Hematopoietic multipotent progenitor cell treated with erythropoietin and hydrocortisone succinate and interleukin-3 and kit ligand, for 4 days (in vitro differentiated cells): ENCODE measurements at regions not wholly inside any gene's neighbourhood (a gene's known extent, or its start where the extent isn't known, plus 50 kb on each side); places are given as distances from the start of the nearest gene placed in this dataset.
"Not testable (repeated sequence)": the region's sequence is repeated elsewhere in the genome, so short reads cannot be mapped to it uniquely, and the experiment has no call there.

Source experiments
- DNase-seq: peaks from one replicate; pipeline ENCODE4 v3.0.0-alpha.2; 2015

DNA sequence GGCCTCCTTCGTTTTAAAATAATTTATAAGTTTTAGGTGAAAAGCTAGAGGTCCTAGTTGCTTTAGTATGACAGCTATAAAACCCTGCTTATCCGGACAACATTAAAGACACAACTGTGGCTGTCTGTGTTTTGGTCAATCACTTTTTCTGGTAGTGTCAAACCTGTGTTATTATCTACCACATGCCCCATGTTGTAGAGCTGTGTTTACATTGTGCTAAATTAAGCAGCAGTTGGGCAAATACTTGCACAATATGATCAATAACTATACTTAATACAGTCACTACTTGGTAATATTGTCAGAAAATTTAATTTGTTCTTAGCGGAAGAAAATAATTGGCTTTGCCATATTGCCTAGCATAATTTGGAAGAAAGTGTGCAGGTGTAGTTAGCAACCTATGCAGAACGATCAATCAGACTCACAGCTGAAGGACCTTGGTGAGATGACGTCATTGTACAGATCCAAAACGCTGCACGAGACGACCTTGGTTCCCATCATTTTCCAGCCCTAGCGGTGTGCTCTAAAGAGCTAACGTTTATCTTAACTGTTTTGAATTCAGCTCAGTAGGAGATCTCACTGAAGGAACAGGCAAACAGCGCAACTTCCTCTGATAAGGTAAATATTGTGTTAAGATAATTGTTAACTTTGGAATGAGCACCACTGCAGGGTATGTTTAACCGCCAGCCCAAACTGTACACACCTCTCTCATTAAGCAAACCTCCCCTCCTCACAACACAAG lies 476.6 kb downstream of the IRS2 start:
- DNase-seq, result no peak

GRCh38 chr13:109307027-109307426 lies 479.4 kb downstream of the IRS2 start:
- no peak for DNase-seq

DNA sequence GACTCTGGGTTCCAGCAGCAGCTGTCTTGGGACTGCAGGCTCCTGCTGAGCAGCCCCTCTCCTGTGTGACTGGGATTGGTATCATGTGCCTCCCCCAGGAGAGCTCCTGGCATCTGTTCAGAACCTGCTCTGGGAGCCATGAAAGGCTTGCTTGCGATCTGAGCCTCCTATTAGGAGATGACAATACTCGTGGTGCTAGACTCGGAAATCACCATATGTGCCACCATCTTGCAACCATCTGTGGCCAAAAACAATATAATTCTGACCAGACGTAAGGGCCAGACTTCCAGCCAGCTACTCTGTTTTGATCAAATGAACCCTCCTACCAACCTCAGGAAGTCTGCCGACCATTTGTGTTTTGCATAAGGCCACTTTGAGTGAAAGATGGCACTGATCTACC lies 484.7 kb downstream of the IRS2 start:
- no peak for DNase-seq

- DNase-seq, result no peak
Measured at GRCh38 chr13:109301276-109301675, 485.1 kb downstream of the IRS2 start.

DNA sequence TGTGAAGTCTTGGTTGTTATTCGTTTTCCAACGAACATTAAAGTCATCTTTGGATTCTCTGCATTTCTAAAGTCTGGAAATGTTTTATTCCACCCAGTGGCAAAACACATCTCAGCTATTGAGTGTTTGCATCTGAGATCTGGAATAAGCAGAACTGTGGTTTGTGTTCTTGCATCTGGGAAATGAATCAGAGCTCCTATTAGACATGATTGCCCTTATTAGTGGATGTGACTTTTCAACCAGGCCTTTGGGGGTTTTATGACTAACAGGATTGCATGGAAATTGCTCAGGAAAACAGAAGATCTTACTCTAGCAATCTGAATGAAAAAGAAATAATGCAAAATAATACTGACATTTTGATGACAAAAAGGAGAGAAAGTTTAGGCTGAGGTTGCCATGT lies 488.8 kb downstream of the IRS2 start:
- DNase-seq, result no peak

DNA sequence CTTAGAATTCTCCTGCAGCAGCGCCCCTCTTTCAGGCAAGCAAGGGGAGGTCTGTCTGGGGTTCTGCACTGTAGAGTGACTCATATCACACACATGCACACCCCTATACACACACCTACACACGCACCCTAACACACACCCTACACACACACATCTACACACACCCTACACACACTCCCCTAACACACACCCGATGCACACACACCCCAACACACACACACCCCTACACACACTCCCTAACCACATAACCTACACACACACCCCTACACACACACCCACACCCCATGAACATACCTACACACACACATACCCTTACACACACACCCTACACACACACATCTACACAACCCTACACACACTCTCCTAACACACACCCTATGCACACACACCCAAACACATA lies 493.2 kb downstream of the IRS2 start:
- DNase-seq, result no peak

- DNase-seq, result no peak
Measured at GRCh38 chr13:109288151-109288709, 498.2 kb downstream of the IRS2 start.

DNA sequence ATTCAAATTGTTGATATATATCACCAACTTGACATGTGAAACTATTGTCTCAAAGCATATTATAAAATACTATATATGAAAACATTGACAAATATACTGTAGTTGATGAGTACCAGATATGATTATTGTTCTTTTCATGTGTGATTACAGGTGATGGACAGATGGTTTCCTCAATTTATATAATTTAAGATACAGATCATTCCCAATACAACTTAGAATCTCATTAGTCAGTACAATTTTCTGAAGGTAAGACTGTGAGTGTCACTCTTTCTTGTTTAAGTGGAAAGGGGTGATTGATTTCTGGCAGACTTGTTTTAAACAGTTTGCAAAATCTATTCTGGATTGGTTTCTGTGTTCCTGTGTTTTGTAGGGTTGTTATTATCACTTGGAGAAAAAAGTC lies 498.8 kb downstream of the IRS2 start:
- no peak for DNase-seq

GRCh38 chr13:109285586-109285985 lies 500.8 kb downstream of the IRS2 start:
- no peak for DNase-seq

- DNase-seq, result no peak
Measured at GRCh38 chr13:109281903-109282635, 504.3 kb downstream of the IRS2 start.

- DNase-seq, result no peak
Measured at GRCh38 chr13:109281017-109281902, 505.1 kb downstream of the IRS2 start.

DNA sequence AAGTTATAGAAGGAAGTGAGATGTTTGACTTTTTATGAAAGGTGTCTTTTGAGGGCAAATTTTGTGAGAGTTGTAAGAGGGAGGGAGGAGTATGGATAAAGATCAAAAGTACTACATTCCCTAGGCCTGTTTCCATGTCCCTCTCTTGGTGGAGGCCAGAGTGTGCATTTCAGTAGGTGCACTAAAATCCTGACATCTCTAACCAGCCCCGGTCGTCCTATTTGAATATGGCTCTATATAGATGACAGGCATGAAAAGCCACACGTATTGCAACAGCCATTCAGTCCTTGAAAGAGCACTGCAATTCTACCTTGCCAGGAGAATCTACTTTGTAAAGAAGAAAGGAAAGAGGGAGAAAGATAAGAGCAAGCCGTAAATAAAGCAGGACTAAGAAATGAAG lies 510.1 kb downstream of the IRS2 start:
- DNase-seq, result no peak

- peak; percentile 7 for DNase-seq
Measured at GRCh38 chr13:109275852-109276251, 510.5 kb downstream of the IRS2 start.

- no peak for DNase-seq
Measured at GRCh38 chr13:109275139-109275745, 511.1 kb downstream of the IRS2 start.

DNA sequence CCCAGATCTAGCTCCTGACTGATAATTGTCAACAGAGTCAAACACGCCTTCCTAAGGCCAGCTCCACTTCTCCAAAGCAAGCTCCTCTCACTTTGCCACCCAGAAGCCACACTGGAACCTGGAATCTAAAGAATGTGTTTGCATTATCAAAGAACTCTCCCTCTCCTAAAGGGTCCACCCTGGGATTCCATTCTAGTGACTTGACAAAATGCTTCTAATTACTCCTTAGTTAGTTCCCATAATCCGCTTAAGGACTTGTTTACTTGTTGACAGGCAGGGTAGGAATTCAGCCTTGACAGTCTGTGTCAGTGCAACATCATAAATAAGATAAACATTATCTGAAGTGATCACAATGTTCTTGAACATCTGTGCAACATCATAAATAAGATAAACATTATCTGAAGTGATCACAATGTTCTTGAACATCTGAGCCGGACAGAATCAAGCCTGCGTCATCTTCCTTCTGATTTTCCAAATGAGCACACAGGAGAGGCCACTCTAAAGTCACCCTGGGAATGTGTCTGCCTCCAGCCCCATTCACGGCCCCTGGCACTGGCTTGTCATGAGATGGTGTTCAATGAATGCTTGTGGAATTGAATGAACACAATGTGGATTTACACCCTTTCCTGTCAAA lies 512.1 kb downstream of the IRS2 start:
- DNase-seq, result no peak

- DNase-seq, result no peak
Measured at GRCh38 chr13:109273326-109273751, 513.0 kb downstream of the IRS2 start.

- no peak for DNase-seq
Measured at GRCh38 chr13:109272595-109273325, 513.6 kb downstream of the IRS2 start.

DNA sequence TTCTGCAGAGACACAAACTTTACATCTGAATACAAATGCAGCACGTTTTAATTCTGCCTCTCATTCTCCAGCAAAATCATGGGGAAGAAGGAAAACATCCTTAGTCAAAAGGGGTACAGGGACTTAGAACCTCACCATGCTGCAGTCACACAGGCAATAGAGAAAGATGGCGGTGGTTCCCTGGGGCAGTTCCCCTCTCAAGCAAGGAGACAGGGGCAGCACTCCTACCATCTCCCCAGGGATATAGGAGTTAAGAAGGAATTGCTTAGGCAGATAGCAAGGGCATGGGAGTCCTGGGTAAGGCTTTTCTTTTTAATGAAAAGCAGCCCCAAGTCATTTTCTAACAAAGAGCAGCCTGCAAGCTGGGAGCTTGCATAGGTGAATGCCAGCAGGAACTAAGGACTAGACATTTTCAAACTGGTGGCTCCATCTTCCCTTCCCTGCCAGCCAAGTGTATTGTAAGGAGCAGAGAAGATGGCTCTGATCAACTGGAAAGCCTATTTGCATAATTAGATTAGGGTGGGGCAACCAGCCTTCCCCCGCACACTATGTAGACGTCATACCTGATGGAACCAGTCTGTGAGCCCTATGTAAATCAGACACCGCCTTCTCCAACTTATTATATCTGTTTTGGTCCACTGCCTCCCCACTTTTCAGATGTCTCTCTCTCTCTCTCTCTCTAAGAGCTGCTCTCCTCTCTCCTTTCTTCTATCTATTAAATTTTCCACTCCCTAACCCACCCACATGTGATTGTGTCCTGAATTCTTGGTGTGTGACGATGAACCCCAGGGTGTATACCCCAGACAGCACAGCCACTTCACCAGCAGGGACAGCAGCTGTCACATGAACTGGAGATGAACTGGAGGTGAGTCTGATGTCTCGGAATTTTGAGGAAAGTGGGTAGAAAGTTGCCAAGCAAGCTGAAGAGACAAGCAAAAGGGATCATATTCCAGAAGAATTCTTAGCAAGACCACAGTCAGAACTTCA lies 514.5 kb downstream of the IRS2 start:
- DNase-seq, result no peak

- DNase-seq, result no peak
Measured at GRCh38 chr13:109271061-109271460, 515.3 kb downstream of the IRS2 start.

- not testable (repeated sequence) for DNase-seq
Measured at GRCh38 chr13:109269381-109269780, 517.0 kb downstream of the IRS2 start.
